ENCODE measurements at regions not wholly inside any gene's neighbourhood (a gene's known extent, or its start where the extent isn't known, plus 50 kb on each side); places are given as distances from the start of the nearest gene placed in this dataset.

DNA sequence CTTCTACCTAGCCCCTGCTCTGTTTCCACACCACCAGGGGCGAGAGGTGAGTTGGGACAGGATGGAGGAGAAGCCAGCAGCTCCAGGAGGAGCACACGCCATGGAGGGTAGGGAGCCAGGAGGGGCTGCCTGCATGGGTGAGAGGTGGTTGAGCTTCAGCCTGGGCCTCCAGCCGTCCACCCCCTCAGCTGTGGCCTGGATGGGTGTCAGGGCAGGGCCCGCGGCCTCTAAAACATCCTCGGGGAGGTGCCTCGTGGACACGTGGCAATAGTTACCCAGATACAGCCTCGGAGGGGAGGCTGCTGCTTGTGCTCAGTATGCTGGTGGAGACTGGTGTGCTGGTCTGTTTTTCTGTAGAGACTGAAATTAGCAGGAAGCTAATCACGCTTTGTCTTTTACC, 104.7 kb upstream of the GSE1 start:
- Mint-ChIP-seq H3K4me1 (ENCODE audit: low read depth) (peaks cover 3% of the 10 kb centered on the region), H3K27me3 (ENCODE audit: low read depth) (peaks cover 5% of the 10 kb centered on the region), H3K27ac (ENCODE audit: unreplicated experiment) (no peak overlapping the region), H3K9me3 (ENCODE audit: low read depth) (no peaks in the 10 kb centered on the region), H3K36me3 (ENCODE audit: low read depth) (no peaks in the 10 kb centered on the region), H3K4me3 (ENCODE audit: unreplicated experiment) (no peak overlapping the region)
- TF ChIP-seq, protein P1, sequence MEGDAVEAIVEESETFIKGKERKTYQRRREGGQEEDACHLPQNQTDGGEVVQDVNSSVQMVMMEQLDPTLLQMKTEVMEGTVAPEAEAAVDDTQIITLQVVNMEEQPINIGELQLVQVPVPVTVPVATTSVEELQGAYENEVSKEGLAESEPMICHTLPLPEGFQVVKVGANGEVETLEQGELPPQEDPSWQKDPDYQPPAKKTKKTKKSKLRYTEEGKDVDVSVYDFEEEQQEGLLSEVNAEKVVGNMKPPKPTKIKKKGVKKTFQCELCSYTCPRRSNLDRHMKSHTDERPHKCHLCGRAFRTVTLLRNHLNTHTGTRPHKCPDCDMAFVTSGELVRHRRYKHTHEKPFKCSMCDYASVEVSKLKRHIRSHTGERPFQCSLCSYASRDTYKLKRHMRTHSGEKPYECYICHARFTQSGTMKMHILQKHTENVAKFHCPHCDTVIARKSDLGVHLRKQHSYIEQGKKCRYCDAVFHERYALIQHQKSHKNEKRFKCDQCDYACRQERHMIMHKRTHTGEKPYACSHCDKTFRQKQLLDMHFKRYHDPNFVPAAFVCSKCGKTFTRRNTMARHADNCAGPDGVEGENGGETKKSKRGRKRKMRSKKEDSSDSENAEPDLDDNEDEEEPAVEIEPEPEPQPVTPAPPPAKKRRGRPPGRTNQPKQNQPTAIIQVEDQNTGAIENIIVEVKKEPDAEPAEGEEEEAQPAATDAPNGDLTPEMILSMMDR (IDR thresholded peaks at IDR 0.05) = no peak
- no peak for DNase-seq (ENCODE audit: low spot score)

DNA sequence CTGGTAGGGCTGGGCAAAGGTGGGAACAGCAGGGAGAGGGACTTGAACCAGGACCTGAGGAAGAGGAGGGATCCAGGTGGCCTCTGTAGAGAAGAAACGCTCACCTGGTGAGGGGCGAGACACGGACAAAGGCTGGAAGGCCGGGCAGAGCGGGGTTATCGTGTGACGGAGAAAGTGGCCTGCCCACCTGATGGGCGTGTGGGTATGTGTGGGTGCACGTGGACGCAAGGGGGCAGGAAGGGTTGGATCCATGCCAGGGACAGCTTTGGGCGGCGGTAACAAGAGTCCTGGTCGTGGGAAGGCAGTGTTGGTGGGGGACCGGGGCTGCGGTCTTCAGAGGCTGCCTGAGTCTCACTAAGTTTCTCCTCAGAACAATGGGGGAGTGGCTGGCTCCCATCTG, 104.1 kb upstream of the GSE1 start:
- Mint-ChIP-seq H3K9me3 (ENCODE audit: low read depth) (no peaks in the 10 kb centered on the region), H3K4me1 (ENCODE audit: low read depth) (peaks cover 9% of the 10 kb centered on the region), H3K27ac (ENCODE audit: unreplicated experiment) (no peak overlapping the region), H3K27me3 (ENCODE audit: low read depth) (peaks cover 5% of the 10 kb centered on the region), H3K4me3 (ENCODE audit: unreplicated experiment) (no peak overlapping the region), H3K36me3 (ENCODE audit: low read depth) (no peaks in the 10 kb centered on the region)
- TF ChIP-seq, protein P1 (IDR thresholded peaks at IDR 0.05) = no peak
- DNase-seq (ENCODE audit: low spot score) = no peak

DNA sequence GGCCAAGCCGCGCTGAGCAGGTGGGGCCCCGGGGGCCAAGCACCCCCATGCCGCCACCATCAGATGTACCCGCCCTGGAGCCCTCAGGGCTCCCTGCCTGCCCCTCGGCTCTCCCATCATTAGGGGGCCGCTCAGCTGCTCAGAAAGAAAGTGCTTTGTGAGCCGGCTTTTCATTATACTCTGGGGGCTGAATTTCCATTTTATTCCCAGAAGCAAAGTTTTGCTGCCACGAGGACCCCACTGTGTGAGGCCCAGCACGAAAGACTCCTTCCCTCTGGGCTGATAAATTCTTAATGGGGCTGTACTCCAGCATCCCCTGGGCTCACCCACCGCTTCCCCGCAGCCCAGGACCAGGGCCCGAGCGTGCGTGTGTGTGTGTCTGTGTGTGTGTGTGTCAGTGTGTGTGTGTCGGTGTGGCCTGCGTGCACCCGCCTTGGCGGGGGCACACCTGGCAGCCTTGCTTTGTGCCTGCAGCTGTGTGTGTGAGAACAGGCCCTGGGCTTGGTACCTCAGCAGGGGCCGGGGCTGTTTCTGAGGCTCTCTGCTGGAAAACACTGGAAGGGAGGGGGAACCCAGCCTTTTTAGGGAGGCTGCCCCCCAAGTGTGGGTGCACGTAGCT, 103.0 kb upstream of the GSE1 start:
- Mint-ChIP-seq H3K9me3 (ENCODE audit: low read depth) (no peaks in the 10 kb centered on the region), H3K27ac (ENCODE audit: unreplicated experiment) (no peak overlapping the region), H3K4me1 (ENCODE audit: low read depth) (peaks cover 21% of the 10 kb centered on the region), H3K27me3 (ENCODE audit: low read depth) (peaks cover 5% of the 10 kb centered on the region), H3K4me3 (ENCODE audit: unreplicated experiment) (no peak overlapping the region), H3K36me3 (ENCODE audit: low read depth) (no peaks in the 10 kb centered on the region)
- no peak for DNase-seq (ENCODE audit: low spot score)
- TF ChIP-seq, protein P1 (IDR thresholded peaks at IDR 0.05) = no peak

DNA sequence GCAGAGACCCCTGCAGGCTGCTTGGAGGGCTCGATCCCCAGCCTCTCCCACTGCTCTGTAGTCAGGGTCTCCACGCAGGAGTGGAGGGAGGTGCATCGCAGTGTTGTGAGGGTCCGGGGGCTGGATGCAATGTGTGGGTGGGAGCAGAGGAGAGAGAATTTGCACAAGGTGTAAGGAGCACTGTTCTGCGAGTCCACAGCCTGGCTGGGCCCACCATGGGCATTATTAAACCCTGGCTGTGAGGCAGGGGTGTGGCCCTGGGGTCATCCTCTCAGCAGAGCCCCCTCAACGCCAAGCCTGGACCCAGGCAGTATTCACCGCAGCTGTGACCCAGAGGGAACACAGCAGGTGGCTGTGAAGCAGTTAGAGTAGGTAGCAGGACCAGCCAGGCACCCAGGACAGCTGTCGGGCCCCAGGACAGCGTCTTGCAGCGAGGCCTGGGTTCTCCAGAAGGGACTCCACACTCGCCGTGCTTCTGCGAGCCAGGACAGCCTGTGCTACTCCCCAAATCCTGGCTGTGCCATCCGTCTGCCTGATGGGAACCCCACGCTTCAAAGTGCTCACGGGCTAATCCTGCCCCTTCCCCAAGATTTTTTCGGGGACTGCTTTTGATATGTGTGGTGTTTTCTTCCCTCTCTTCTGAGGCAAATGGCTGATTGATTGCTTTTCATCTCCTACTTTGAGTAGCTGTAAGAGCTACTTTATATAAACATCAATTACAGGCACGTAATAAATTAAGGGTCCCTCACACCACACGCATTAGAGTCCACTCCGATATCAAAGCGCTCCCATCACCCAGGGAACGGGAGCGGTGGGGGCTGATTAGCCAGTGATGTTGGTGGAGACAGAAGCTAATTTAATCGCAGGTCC, 100.9 kb upstream of the GSE1 start:
- H3K27ac Mint-ChIP-seq (ENCODE audit: unreplicated experiment) = no peak overlapping the region
- DNase-seq (ENCODE audit: low spot score) = no peak
- no peaks in the 10 kb centered on the region for H3K36me3 Mint-ChIP-seq (ENCODE audit: low read depth)
- no peak overlapping the region for H3K4me3 Mint-ChIP-seq (ENCODE audit: unreplicated experiment)
- H3K4me1 Mint-ChIP-seq (ENCODE audit: low read depth) = peaks cover 31% of the 10 kb centered on the region
- peaks cover 5% of the 10 kb centered on the region for H3K27me3 Mint-ChIP-seq (ENCODE audit: low read depth)
- TF ChIP-seq, protein P1 (IDR thresholded peaks at IDR 0.05) = no peak
- no peaks in the 10 kb centered on the region for H3K9me3 Mint-ChIP-seq (ENCODE audit: low read depth)

DNA sequence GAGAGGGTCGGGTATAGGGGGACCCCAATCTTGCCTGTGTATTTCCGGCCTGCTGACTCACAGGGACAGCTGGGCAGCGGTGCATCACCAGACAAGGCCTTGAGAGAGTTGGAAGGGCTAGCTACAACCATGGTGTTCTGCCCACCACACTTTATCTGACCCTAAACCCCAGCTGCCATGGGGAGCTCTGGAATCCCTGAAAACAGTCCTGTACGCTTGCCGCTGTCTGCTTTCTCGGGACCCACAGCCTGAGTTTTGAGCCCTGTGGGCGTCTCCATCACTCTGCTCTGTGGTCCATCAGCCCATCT, 100.4 kb upstream of the GSE1 start:
- no peak overlapping the region for H3K4me3 Mint-ChIP-seq (ENCODE audit: unreplicated experiment)
- H3K9me3 Mint-ChIP-seq (ENCODE audit: low read depth) = no peaks in the 10 kb centered on the region
- no peak overlapping the region for H3K27ac Mint-ChIP-seq (ENCODE audit: unreplicated experiment)
- peaks cover 31% of the 10 kb centered on the region for H3K4me1 Mint-ChIP-seq (ENCODE audit: low read depth)
- TF ChIP-seq, protein P1 (IDR thresholded peaks at IDR 0.05) = no peak
- H3K36me3 Mint-ChIP-seq (ENCODE audit: low read depth) = no peaks in the 10 kb centered on the region
- no peak for DNase-seq (ENCODE audit: low spot score)
- H3K27me3 Mint-ChIP-seq (ENCODE audit: low read depth) = peaks cover 5% of the 10 kb centered on the region

Data from chondrocyte (in vitro differentiated cells).